ENCODE measurements at regions not wholly inside any gene's neighbourhood (a gene's known extent, or its start where the extent isn't known, plus 50 kb on each side); places are given as distances from the start of the nearest gene placed in this dataset.

DNA sequence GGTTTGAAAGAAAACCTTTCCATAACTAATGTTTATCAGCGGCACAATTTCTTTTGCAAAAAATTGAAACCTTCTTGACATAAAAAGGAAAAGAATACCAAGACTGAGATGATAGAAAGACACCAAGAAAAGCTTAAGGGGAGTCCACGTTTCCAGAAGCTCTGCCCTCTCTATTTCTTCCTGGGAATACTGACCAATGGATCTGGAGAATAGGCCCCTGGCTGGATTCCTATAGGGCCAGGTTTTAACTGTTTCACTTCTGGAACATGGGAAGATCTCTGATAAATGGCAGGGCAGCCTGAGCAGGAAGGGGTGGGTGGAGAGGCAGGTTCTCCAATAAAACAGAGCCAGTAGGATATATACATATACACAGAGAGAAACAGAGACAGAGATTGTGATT lies 413.4 kb upstream of the JARID2 start:
- TF ChIP-seq, protein P1, sequence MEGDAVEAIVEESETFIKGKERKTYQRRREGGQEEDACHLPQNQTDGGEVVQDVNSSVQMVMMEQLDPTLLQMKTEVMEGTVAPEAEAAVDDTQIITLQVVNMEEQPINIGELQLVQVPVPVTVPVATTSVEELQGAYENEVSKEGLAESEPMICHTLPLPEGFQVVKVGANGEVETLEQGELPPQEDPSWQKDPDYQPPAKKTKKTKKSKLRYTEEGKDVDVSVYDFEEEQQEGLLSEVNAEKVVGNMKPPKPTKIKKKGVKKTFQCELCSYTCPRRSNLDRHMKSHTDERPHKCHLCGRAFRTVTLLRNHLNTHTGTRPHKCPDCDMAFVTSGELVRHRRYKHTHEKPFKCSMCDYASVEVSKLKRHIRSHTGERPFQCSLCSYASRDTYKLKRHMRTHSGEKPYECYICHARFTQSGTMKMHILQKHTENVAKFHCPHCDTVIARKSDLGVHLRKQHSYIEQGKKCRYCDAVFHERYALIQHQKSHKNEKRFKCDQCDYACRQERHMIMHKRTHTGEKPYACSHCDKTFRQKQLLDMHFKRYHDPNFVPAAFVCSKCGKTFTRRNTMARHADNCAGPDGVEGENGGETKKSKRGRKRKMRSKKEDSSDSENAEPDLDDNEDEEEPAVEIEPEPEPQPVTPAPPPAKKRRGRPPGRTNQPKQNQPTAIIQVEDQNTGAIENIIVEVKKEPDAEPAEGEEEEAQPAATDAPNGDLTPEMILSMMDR (IDR thresholded peaks at IDR 0.05; ENCODE audit: low read depth, low read length), result no peak
- H3K4me3 ChIP-seq (replicated peaks in 1 of 2; ENCODE audit: low read depth in 2 of 2, low read length in 2 of 2), result no peak overlapping the region
- no peak for DNase-seq (ENCODE audit: low read depth in 2 of 2)

DNA sequence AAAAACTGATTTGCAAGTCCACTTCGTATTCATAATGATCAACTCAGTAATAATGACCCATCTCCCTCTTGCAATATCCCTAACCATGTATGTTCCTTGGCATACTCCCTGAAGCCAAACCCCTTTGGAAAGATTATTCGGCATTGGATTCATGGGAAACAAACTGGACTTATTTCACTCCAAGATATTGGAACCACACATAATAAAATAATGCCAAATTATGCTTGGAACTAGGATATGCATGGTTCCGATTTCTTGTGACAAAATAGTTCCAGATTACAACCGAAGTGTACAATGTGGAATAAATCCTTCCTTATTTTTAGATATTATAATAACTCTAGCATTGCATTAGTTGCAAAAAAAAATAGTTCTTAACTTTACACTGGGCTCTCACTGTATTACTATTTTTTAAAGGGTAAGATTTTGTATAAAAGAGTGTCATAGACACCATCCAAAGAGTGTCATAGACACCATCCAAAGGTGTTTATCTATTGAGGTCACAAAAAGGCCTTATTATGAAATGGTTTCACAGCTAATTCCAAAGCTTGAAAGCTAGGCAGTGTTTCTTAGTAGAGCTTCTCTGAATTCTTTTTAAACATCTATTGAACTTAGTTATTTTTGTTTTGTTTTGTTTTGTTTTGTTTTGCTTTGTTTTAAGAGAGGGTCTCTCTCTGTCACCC lies 410.9 kb upstream of the JARID2 start:
- TF ChIP-seq, protein P1 (IDR thresholded peaks at IDR 0.05; ENCODE audit: low read depth, low read length), result no peak
- H3K4me3 ChIP-seq (replicated peaks in 1 of 2; ENCODE audit: low read depth in 2 of 2, low read length in 2 of 2), result no peak overlapping the region
- DNase-seq (ENCODE audit: low read depth in 2 of 2), result no peak

DNA sequence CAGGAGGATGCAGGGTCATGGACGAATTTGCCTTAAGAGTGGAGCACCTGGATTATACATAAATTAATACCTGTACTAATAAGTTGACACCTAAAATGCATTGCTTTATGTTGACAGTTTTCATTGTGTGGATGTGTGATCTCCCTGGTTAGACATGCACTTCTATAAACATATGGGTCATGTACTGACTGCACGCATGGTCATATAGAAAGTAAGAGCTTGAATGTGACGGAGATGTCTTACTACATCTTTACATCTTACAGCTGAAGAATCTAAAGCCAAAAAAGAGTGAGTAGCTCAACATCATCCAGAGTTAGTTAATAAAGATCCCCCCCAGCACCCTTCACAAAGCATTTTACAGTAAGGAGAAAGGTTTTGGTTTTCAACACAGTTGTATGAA lies 408.4 kb upstream of the JARID2 start:
- H3K4me3 ChIP-seq (replicated peaks in 1 of 2; ENCODE audit: low read depth in 2 of 2, low read length in 2 of 2), result no peak overlapping the region
- TF ChIP-seq, protein P1 (IDR thresholded peaks at IDR 0.05; ENCODE audit: low read depth, low read length), result no peak
- no peak for DNase-seq (ENCODE audit: low read depth in 2 of 2)

DNA sequence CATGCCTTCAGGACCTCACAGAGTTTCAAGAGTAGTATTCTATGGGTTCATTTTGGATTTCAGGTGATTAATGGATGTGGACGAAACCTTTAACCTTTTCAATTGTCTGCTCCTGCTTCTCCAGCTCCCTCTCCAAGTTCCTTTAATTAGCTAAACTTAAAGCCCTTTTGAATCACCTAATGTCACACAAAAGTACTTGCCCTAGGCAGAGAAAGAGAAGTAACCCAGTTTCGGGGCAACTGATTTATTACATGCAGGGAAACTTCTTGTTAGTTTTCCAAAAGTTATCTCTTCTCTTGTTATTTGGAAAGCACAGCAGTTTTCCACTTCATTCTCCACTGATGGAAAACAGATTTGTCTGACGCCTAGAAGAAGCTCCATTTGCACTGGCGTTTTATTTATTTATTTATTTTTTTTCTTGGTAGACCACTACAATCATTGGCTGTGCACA lies 407.7 kb upstream of the JARID2 start:
- TF ChIP-seq, protein P1 (IDR thresholded peaks at IDR 0.05; ENCODE audit: low read depth, low read length), result no peak
- H3K4me3 ChIP-seq (replicated peaks in 1 of 2; ENCODE audit: low read depth in 2 of 2, low read length in 2 of 2), result no peak overlapping the region
- DNase-seq (ENCODE audit: low read depth in 2 of 2), result no peak

DNA sequence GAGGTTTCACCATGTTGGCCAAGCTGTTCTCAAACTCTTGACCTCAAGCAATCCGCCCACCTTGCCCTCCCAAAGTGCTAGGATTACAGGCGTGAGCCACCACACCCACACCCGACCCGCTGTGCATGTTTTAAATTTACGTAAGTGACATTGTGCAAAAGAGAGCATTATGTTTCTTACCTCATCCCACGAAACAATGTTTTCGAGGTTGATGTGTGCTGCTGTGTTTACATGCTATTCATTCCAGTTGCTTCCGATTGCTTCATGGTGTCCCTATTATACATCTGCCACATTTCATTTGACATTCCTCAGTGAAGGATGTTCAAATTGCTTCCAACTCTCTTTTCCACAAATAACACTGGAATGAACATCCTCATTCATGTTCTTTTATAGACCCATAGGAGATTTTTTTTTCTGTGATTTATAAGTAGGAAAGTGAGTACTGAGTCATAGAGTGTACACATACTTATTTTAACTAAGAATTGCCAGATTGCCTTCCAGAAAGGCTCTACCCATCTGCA lies 403.9 kb upstream of the JARID2 start:
- DNase-seq (ENCODE audit: low read depth in 2 of 2), result peak; percentile 96 to 98
- no peak overlapping the region for H3K4me3 ChIP-seq (replicated peaks in 1 of 2; ENCODE audit: low read depth in 2 of 2, low read length in 2 of 2)
- TF ChIP-seq, protein P1 (IDR thresholded peaks at IDR 0.05; ENCODE audit: low read depth, low read length), result no peak

DNA sequence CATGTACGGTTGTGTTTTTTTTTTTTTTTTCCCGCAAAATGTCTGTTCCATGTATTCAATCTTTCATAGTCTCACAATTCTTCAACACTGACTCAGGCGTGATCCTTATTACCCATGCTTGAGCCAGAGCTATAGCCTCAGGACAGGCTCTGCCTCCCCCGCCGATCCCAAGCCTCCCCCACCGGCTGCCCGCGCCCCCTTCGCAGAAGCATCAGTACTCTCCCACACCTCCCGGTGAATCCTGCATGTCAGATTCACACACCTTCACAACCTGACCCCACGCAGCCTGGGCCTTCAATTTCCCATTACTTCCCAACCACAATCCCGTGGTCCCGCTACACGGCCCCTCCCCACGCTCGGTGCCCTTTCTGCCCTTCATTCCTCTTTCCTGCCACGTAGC lies 401.5 kb upstream of the JARID2 start:
- TF ChIP-seq, protein P1 (IDR thresholded peaks at IDR 0.05; ENCODE audit: low read depth, low read length), result no peak
- H3K4me3 ChIP-seq (replicated peaks in 1 of 2; ENCODE audit: low read depth in 2 of 2, low read length in 2 of 2), result no peak overlapping the region
- DNase-seq (ENCODE audit: low read depth in 2 of 2), result no peak
